ENCODE measurements at regions not wholly inside any gene's neighbourhood (a gene's known extent, or its start where the extent isn't known, plus 50 kb on each side); places are given as distances from the start of the nearest gene placed in this dataset.

DNA sequence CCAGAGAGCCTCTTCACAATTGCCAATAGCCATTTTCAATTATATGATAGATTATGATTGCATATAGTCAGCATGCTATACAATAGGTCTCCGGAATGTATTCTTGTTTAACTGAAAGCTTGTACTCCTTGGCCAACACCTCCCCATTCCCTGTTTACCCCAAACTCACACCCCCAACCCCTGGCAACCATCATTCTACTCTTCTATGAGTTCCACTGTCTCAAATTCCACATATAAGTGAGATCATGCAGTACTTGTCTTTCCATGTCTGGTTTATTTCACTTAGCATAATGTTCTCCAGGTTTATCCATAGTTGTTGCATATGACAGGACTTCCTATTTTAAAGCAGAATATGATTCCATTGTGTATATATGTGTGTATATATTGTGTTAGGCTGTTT is 110.7 kb upstream of the STC2 start (continued):
- no peak for TF ChIP-seq MXI1 (IDR thresholded peaks at IDR 0.05; ENCODE audit: low read depth, low read length)
- TF ChIP-seq JUND (IDR thresholded peaks at IDR 0.05), result no peak
- no peak for TF ChIP-seq TAF1 (IDR thresholded peaks at IDR 0.05; ENCODE audit: borderline replicate concordance, low read depth, low read length)
- no peak for TF ChIP-seq TCF12 (IDR thresholded peaks at IDR 0.05)
- TF ChIP-seq, protein P1, sequence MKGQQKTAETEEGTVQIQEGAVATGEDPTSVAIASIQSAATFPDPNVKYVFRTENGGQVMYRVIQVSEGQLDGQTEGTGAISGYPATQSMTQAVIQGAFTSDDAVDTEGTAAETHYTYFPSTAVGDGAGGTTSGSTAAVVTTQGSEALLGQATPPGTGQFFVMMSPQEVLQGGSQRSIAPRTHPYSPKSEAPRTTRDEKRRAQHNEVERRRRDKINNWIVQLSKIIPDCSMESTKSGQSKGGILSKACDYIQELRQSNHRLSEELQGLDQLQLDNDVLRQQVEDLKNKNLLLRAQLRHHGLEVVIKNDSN (IDR thresholded peaks at IDR 0.05; ENCODE audit: borderline replicate concordance, low read depth), result no peak
- TF ChIP-seq GABPA (IDR thresholded peaks at IDR 0.05; ENCODE audit: low read depth), result no peak
- no peak for TF ChIP-seq CHD2 (IDR thresholded peaks at IDR 0.05; ENCODE audit: low read length, partially characterized antibody)
- TF ChIP-seq EP300 (IDR thresholded peaks at IDR 0.05; ENCODE audit: borderline replicate concordance in 1 of 2, low read depth in 1 of 2, low read length in 1 of 2), result no peak
- TF ChIP-seq FOSL2 (IDR thresholded peaks at IDR 0.05; ENCODE audit: borderline replicate concordance, low read depth), result no peak

DNA sequence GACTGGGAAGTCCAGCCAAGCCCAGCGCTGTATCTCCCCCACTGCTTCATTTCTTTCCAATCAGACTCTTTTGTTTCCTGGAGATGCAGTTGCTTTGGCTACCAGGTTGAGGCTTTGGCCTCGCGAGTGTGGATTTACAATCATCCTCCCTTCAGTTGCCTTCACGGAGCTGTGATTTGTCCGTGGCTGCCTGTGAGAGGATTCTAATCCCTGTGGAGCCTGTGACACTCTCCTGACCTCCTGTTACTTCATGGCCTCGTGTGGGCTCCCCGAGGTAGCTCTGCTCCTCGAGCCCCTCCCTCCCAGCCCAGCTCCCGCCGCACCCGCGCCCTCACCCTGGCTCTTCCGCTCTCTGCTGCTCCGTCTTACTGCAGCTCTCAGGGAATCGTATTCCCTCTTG is 107.2 kb upstream of the STC2 start:
- Histone ChIP-seq H3K27me3 (ENCODE audit: insufficient read depth) (no peaks in the 10 kb centered on the region; the same call in 1 of the 2 replicates), H3K36me3 (replicated peaks in 1 of 2; ENCODE audit: control insufficient read depth in 1 of 2, insufficient read depth in 2 of 2, low read length in 1 of 2) (no peaks in the 10 kb centered on the region), H3K9me2 (no peaks in the 10 kb centered on the region), H3K4me1 (ENCODE audit: control insufficient read depth in 1 of 2, insufficient read depth in 2 of 2, low read depth in 1 of 2, low read length in 1 of 2) (no peaks in the 10 kb centered on the region), H3K9me3 (no peaks in the 10 kb centered on the region), H2AFZ (ENCODE audit: low read depth) (no peak overlapping the region), H3K9ac (no peak overlapping the region), H3K4me3 (ENCODE audit: low read depth in 2 of 2, low read length in 1 of 2) (no peak overlapping the region), H3F3A (replicated peaks; ENCODE audit: insufficient read depth) (no peaks in the 10 kb centered on the region), H4K20me1 (ENCODE audit: insufficient read depth) (no peaks in the 10 kb centered on the region), H3K79me2 (ENCODE audit: insufficient read depth) (no peaks in the 10 kb centered on the region), H3K27ac (ENCODE audit: low read depth in 2 of 2, low read length in 1 of 2) (no peak overlapping the region), H3K4me2 (no peak overlapping the region)
- 68% methylated on average over 15 of the region's 15 CpGs for WGBS (ENCODE audit: low lambda C conversion rate)
- CTCF ChIA-PET, result no interaction called here
- no peak for DNase-seq
- TF ChIP-seq GATA2 (CRISPR knock-in tag; IDR thresholded peaks at IDR 0.05), result no peak
- TF ChIP-seq, protein P1 (IDR thresholded peaks at IDR 0.05; ENCODE audit: borderline replicate concordance, low read depth), result no peak
- TF ChIP-seq, protein P2, sequence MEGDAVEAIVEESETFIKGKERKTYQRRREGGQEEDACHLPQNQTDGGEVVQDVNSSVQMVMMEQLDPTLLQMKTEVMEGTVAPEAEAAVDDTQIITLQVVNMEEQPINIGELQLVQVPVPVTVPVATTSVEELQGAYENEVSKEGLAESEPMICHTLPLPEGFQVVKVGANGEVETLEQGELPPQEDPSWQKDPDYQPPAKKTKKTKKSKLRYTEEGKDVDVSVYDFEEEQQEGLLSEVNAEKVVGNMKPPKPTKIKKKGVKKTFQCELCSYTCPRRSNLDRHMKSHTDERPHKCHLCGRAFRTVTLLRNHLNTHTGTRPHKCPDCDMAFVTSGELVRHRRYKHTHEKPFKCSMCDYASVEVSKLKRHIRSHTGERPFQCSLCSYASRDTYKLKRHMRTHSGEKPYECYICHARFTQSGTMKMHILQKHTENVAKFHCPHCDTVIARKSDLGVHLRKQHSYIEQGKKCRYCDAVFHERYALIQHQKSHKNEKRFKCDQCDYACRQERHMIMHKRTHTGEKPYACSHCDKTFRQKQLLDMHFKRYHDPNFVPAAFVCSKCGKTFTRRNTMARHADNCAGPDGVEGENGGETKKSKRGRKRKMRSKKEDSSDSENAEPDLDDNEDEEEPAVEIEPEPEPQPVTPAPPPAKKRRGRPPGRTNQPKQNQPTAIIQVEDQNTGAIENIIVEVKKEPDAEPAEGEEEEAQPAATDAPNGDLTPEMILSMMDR (IDR thresholded peaks at IDR 0.05), result no peak
- POLR2A ChIA-PET, result no interaction called here

DNA sequence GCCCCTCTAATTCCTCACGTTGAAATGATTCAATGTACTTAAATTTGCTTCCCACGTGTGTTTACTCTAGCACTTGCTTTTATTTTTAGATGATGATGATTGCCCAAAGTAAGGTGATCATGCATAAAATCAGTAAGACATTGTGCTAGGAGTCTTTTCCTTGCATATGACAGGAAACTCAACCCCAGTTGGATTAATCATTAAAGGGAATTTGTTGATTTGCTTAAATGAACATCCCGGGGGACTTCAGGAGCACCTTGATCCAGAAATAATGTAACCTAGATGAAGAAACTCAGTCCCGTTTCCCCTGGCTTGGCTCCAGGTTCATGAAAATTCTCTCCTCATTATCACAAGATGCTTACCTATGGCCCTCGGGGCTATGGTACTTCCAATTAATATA is 106.1 kb upstream of the STC2 start:
- no peaks in the 10 kb centered on the region for H3K9me2 ChIP-seq
- no peaks in the 10 kb centered on the region for H3K79me2 ChIP-seq (ENCODE audit: insufficient read depth)
- no peaks in the 10 kb centered on the region for H3K9me3 ChIP-seq
- no peak for TF ChIP-seq EZH2phosphoT487 (IDR thresholded peaks at IDR 0.05; ENCODE audit: borderline replicate concordance, low read depth)
- TF ChIP-seq TEAD4 (IDR thresholded peaks at IDR 0.05; ENCODE audit: borderline replicate concordance, insufficient read depth), result no peak
- TF ChIP-seq NRF1 (IDR thresholded peaks at IDR 0.05; ENCODE audit: low read depth, low read length), result no peak
- no peak for TF ChIP-seq RXRA (IDR thresholded peaks at IDR 0.05; ENCODE audit: borderline replicate concordance, low read depth)
- no peak for TF ChIP-seq NFIC (IDR thresholded peaks at IDR 0.05; ENCODE audit: borderline replicate concordance)
- WGBS (ENCODE audit: low lambda C conversion rate), result 43% methylated on average over 5 of the region's 5 CpGs
- ChIA-PET POLR2A (no interaction called here), CTCF (interaction anchor here (1.0 kb wide), 1 partner anchor 18 kb away, joined by 3 read pairs; no protein-coding TSS in a partner anchor)
- H3K36me3 ChIP-seq (replicated peaks in 1 of 2; ENCODE audit: control insufficient read depth in 1 of 2, insufficient read depth in 2 of 2, low read length in 1 of 2), result no peaks in the 10 kb centered on the region
- H3K27me3 ChIP-seq (ENCODE audit: insufficient read depth), result no peaks in the 10 kb centered on the region; the same call in 1 of the 2 replicates
- H3K27ac ChIP-seq (ENCODE audit: low read depth in 2 of 2, low read length in 1 of 2), result no peak overlapping the region
- no peak for DNase-seq
- H3F3A ChIP-seq (replicated peaks; ENCODE audit: insufficient read depth), result no peaks in the 10 kb centered on the region
- H3K4me1 ChIP-seq (ENCODE audit: control insufficient read depth in 1 of 2, insufficient read depth in 2 of 2, low read depth in 1 of 2, low read length in 1 of 2), result no peaks in the 10 kb centered on the region
- no peak overlapping the region for H3K4me2 ChIP-seq
- no peak overlapping the region for H2AFZ ChIP-seq (ENCODE audit: low read depth)
- H4K20me1 ChIP-seq (ENCODE audit: insufficient read depth), result no peaks in the 10 kb centered on the region
- H3K4me3 ChIP-seq (ENCODE audit: low read depth in 2 of 2, low read length in 1 of 2), result no peak overlapping the region
- H3K9ac ChIP-seq, result no peak overlapping the region
